ENCODE measurements at regions not wholly inside any gene's neighbourhood (a gene's known extent, or its start where the extent isn't known, plus 50 kb on each side); places are given as distances from the start of the nearest gene placed in this dataset.
A peak's percentile ranks its signal among the peaks of the same experiment; 100 is the strongest.

DNA sequence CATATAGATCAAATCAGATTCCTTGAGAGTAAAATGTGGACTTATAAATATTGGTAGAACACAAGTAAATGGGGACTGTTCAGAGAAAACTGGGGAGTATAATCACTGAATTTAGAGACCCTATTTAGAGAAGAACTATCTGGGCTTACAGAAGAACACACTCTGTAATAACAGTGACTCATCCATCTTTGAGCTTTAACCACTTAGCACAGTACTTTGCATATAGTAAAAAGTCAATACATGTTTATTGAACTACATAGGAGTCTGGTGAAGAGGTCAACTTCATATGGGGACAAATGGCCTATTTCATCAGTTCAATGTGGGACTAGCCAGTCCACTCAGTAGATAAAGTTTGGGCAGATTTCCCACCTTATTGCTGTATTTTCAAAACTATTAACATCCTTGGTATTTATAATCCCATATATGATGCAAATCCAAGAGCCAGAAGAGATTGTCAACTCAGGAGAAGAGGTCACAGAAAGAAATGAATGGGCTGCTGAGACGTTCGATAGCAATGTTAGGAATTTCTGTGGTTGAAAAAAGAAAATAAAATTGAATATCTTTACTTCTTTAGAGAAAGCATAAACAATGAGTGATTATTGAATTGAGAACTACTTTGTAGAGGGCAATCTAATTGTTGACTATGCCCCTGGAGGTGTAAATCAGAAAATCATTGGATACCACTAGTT is 119.3 kb upstream of the CACNA2D1 start:
- Histone ChIP-seq H3K9me3 (ENCODE audit: control insufficient read depth in 1 of 2, insufficient read depth in 1 of 2, low read depth in 1 of 2, low read length in 2 of 2) (no peaks in the 10 kb centered on the region), H2AFZ (ENCODE audit: low read depth, low read length, poor library complexity, severe bottlenecking) (peak overlapping the region; percentile 37), H3K4me2 (ENCODE audit: low read length) (peak overlapping the region; percentile 28), H3K9ac (ENCODE audit: low read length) (no peak overlapping the region), H3K79me2 (ENCODE audit: insufficient read depth, low read length) (no peaks in the 10 kb centered on the region), H3K27me3 (ENCODE audit: insufficient read depth, low read length) (no peaks in the 10 kb centered on the region), H3K36me3 (ENCODE audit: control insufficient read depth in 1 of 2, insufficient read depth in 2 of 2, low read length in 2 of 2) (no peaks in the 10 kb centered on the region), H3K27ac (ENCODE audit: low read depth, low read length) (no peak overlapping the region), H3K4me1 (ENCODE audit: control insufficient read depth in 1 of 2, insufficient read depth in 2 of 2, low read length in 2 of 2) (peaks cover 0 to 10% of the 10 kb centered on the region in 2 experiments; a peak in 3 of 4 replicates), H3K4me3 (replicated peaks in 1 of 2; ENCODE audit: low read depth in 1 of 2, low read length in 2 of 2) (no peak overlapping the region), H4K20me1 (ENCODE audit: insufficient read depth) (no peaks in the 10 kb centered on the region), H3K9me2 (ENCODE audit: insufficient read depth) (no peaks in the 10 kb centered on the region)
- ChIA-PET CTCF (interaction anchor here (1.0 kb wide), 1 partner anchor 9 kb away, joined by 3 read pairs; no protein-coding TSS in a partner anchor), RAD21 (ENCODE audit: low non-redundant PET in 1 of 2, low total read pairs in 2 of 2, uncharacterized antibody in 2 of 2, unreplicated experiment in 2 of 2) (no interaction called here), POLR2A (no interaction called here)
- TF ChIP-seq POLR2AphosphoS5 (IDR thresholded peaks at IDR 0.05; ENCODE audit: low read depth, low read length) (no peak), POLR2A (IDR thresholded peaks at IDR 0.05; ENCODE audit: borderline replicate concordance, extremely low read depth, insufficient read depth, insufficient read length) (no peak), CEBPB (IDR thresholded peaks at IDR 0.05; ENCODE audit: low read depth) (no peak), RAD21 (IDR thresholded peaks at IDR 0.05; ENCODE audit: low read depth) (no peak), SP1 (IDR thresholded peaks at IDR 0.05; ENCODE audit: low read depth) (no peak), ZFX (IDR thresholded peaks at IDR 0.05) (no peak), YY1 (IDR thresholded peaks at IDR 0.05; ENCODE audit: extremely low read depth, insufficient replicate concordance, low read depth, low read length) (no peak), EZH2phosphoT487 (IDR thresholded peaks at IDR 0.05; ENCODE audit: borderline replicate concordance) (no peak), CBX3 (IDR thresholded peaks at IDR 0.05; ENCODE audit: low read depth) (no peak)
- TF ChIP-seq, protein P1, sequence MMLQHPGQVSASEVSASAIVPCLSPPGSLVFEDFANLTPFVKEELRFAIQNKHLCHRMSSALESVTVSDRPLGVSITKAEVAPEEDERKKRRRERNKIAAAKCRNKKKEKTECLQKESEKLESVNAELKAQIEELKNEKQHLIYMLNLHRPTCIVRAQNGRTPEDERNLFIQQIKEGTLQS (IDR thresholded peaks at IDR 0.05): no peak
- TF ChIP-seq, protein P2, sequence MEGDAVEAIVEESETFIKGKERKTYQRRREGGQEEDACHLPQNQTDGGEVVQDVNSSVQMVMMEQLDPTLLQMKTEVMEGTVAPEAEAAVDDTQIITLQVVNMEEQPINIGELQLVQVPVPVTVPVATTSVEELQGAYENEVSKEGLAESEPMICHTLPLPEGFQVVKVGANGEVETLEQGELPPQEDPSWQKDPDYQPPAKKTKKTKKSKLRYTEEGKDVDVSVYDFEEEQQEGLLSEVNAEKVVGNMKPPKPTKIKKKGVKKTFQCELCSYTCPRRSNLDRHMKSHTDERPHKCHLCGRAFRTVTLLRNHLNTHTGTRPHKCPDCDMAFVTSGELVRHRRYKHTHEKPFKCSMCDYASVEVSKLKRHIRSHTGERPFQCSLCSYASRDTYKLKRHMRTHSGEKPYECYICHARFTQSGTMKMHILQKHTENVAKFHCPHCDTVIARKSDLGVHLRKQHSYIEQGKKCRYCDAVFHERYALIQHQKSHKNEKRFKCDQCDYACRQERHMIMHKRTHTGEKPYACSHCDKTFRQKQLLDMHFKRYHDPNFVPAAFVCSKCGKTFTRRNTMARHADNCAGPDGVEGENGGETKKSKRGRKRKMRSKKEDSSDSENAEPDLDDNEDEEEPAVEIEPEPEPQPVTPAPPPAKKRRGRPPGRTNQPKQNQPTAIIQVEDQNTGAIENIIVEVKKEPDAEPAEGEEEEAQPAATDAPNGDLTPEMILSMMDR (IDR thresholded peaks at IDR 0.05 in 2 of 3, conservative IDR thresholded peaks at IDR 0.05 in 1 of 3; ENCODE audit: borderline replicate concordance in 1 of 3, insufficient read depth in 1 of 3, low read depth in 2 of 3, low read length in 2 of 3): no peak
- DNase-seq (ENCODE audit: low read depth, low spot score): no peak
- intact Hi-C loops (cut with micrococcal nuclease): no loop called here
- peak; percentile 63 for ATAC-seq
- BruUV-seq (replicated peaks): no TSS peak
